Astrocyte (in vitro differentiated cells and primary cell): ENCODE measurements at regions not wholly inside any gene's neighbourhood (a gene's known extent, or its start where the extent isn't known, plus 50 kb on each side); places are given as distances from the start of the nearest gene placed in this dataset.

Source experiments
- DNase-seq: peaks from one replicate; pipeline ENCODE4 v3.0.0-alpha.2; 2010; ENCODE audit warnings: low read depth
- FAIRE-seq: peaks from 2 replicates; lab custom pipeline; 2011; peaks lifted over from hg19 to GRCh38; lab: Jason Lieb, UNC
- H2AFZ ChIP-seq: 2 replicates; pipeline ENCODE4 v1.6.0; 2012; ENCODE audit warnings: low read depth, low read length, inconsistent platforms
- H3K27ac ChIP-seq: 2 replicates; pipeline ENCODE4 v1.5.1; 2011; ENCODE audit warnings: low read depth, low read length, inconsistent platforms
- H3K27me3 ChIP-seq: 2 replicates; pipeline ENCODE4 v1.6.0; 2011; ENCODE audit warnings: low read length, inconsistent platforms; ENCODE audit not compliant: insufficient read depth
- H3K36me3 ChIP-seq: 2 replicates; pipeline ENCODE4 v1.5.1; 2011; ENCODE audit warnings: low read length, inconsistent platforms; ENCODE audit not compliant: insufficient read depth
- H3K4me1 ChIP-seq: 2 replicates; pipeline ENCODE4 v1.5.1; 2011; ENCODE audit warnings: low read length, inconsistent platforms; ENCODE audit not compliant: insufficient read depth
- H3K4me2 ChIP-seq: 2 replicates; pipeline ENCODE4 v1.6.0; 2012; ENCODE audit warnings: low read length, inconsistent platforms
- H3K4me3 ChIP-seq: 2 replicates; pipeline ENCODE4 v1.5.1; 2011; ENCODE audit warnings: low read depth, mild to moderate bottlenecking, low read length, inconsistent platforms; ENCODE audit not compliant: insufficient read depth
- H3K79me2 ChIP-seq: 2 replicates; pipeline ENCODE4 v1.6.0; 2012; ENCODE audit warnings: mild to moderate bottlenecking, low read length, inconsistent platforms; ENCODE audit not compliant: insufficient read depth
- H3K9ac ChIP-seq: 2 replicates; pipeline ENCODE4 v1.6.0; 2012; ENCODE audit warnings: mild to moderate bottlenecking, low read length, inconsistent platforms
- H3K9me3 ChIP-seq: 2 replicates; pipeline ENCODE4 v1.5.1; 2012; ENCODE audit warnings: low read depth, mild to moderate bottlenecking, low read length, inconsistent platforms; ENCODE audit not compliant: insufficient read depth
- H4K20me1 ChIP-seq: 2 replicates; pipeline ENCODE4 v1.6.0; 2012; ENCODE audit warnings: low read length, inconsistent platforms; ENCODE audit not compliant: insufficient read depth
- H3K27ac Mint-ChIP-seq: one replicate; pipeline ENCODE4 v1.8.0; 2021; ENCODE audit warnings: mild to moderate bottlenecking, mixed read lengths; ENCODE audit not compliant: unreplicated experiment
- H3K27me3 Mint-ChIP-seq: one replicate; pipeline ENCODE4 v1.8.0; 2021; ENCODE audit warnings: low read depth, mixed read lengths; ENCODE audit not compliant: unreplicated experiment
- H3K36me3 Mint-ChIP-seq: one replicate; pipeline ENCODE4 v1.8.0; 2021; ENCODE audit warnings: low read depth, mixed read lengths; ENCODE audit not compliant: unreplicated experiment
- H3K4me1 Mint-ChIP-seq: one replicate; pipeline ENCODE4 v1.8.0; 2021; ENCODE audit warnings: low read depth, mixed read lengths; ENCODE audit not compliant: unreplicated experiment
- H3K4me3 Mint-ChIP-seq: one replicate; pipeline ENCODE4 v1.8.0; 2021; ENCODE audit warnings: mild to moderate bottlenecking, moderate library complexity, mixed read lengths; ENCODE audit not compliant: unreplicated experiment
- H3K9me3 Mint-ChIP-seq: one replicate; pipeline ENCODE4 v1.8.0; 2021; ENCODE audit warnings: mild to moderate bottlenecking, mixed read lengths; ENCODE audit not compliant: unreplicated experiment
- EZH2 ChIP-seq: IDR thresholded peaks from 2 replicates; pipeline ENCODE4 v1.6.1; 2012; ENCODE audit warnings: mild to moderate bottlenecking, low read length, inconsistent platforms; ENCODE audit not compliant: insufficient read depth
- TF ChIP-seq, protein P1 (sequence below): IDR thresholded peaks from 2 replicates; pipeline ENCODE4 v1.5.1; 2011; ENCODE audit warnings: low read depth, mild to moderate bottlenecking, inconsistent platforms, low read length, moderate library complexity; ENCODE audit not compliant: insufficient read depth

- no peaks in the 10 kb centered on the region for H3K27me3 Mint-ChIP-seq
These were observed 50.9 kb upstream of the HSPB3 start for GRCh38 chr5:54404568-54404967.

DNA sequence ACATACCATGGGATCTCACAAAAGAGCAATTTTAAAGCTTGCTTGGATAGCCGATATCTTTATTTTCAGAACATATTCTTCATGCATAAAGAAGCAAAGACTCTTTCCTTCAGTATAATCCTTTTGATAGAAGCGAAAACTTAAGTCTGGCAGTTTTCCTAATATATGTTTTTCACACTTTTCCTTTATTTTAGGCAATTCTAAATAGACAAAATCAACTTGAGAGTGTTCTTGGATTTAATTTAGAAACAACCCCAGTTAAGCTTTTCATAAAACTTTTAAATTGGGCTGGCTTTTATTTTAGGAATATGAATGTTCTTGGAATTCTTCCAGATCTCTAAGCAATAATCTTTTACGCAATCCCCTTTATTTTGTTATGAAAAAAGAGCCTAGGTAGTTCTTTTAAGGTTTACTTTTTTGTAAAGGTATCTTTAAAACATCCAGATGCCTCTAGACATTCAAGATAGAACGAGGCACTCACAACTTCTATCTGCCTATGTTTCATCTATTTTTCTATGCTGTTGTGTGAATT is 51.5 kb upstream of the HSPB3 start:
- Histone ChIP-seq H3K79me2 (no peaks in the 10 kb centered on the region), H3K9ac (no peak overlapping the region), H3K4me2 (no peak overlapping the region), H4K20me1 (no peaks in the 10 kb centered on the region), H2AFZ (no peak overlapping the region), H3K27ac (no peak overlapping the region), H3K4me3 (no peak overlapping the region), H3K9me3 (no peaks in the 10 kb centered on the region), H3K36me3 (no peaks in the 10 kb centered on the region), H3K27me3 (no peaks in the 10 kb centered on the region), H3K4me1 (no peaks in the 10 kb centered on the region)
- DNase-seq (no peak), FAIRE-seq (peak; percentile 26)
- Mint-ChIP-seq H3K9me3 (peaks cover 2% of the 10 kb centered on the region), H3K27ac (peak overlapping the region; percentile 93), H3K4me3 (no peak overlapping the region), H3K27me3 (no peaks in the 10 kb centered on the region), H3K36me3 (no peaks in the 10 kb centered on the region), H3K4me1 (peaks cover 30% of the 10 kb centered on the region)
- TF ChIP-seq EZH2, result no peak
- TF ChIP-seq, protein P1, sequence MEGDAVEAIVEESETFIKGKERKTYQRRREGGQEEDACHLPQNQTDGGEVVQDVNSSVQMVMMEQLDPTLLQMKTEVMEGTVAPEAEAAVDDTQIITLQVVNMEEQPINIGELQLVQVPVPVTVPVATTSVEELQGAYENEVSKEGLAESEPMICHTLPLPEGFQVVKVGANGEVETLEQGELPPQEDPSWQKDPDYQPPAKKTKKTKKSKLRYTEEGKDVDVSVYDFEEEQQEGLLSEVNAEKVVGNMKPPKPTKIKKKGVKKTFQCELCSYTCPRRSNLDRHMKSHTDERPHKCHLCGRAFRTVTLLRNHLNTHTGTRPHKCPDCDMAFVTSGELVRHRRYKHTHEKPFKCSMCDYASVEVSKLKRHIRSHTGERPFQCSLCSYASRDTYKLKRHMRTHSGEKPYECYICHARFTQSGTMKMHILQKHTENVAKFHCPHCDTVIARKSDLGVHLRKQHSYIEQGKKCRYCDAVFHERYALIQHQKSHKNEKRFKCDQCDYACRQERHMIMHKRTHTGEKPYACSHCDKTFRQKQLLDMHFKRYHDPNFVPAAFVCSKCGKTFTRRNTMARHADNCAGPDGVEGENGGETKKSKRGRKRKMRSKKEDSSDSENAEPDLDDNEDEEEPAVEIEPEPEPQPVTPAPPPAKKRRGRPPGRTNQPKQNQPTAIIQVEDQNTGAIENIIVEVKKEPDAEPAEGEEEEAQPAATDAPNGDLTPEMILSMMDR, result no peak

More at GRCh38 chr5:54404568-54404967, 50.9 kb upstream of the HSPB3 start:
- Histone ChIP-seq H3K9me3 (no peaks in the 10 kb centered on the region), H3K27ac (no peak overlapping the region), H3K9ac (no peak overlapping the region), H3K79me2 (no peaks in the 10 kb centered on the region), H3K4me1 (no peaks in the 10 kb centered on the region), H3K4me2 (no peak overlapping the region), H2AFZ (peak overlapping the region; percentile 14), H3K36me3 (no peaks in the 10 kb centered on the region), H3K27me3 (no peaks in the 10 kb centered on the region), H3K4me3 (no peak overlapping the region), H4K20me1 (no peaks in the 10 kb centered on the region)
- H3K9me3 Mint-ChIP-seq, result peaks cover 2% of the 10 kb centered on the region
- TF ChIP-seq, protein P1, result no peak
- no peaks in the 10 kb centered on the region for H3K36me3 Mint-ChIP-seq
- FAIRE-seq, result no peak
- peak; percentile 32 for DNase-seq
- H3K4me3 Mint-ChIP-seq, result no peak overlapping the region
- H3K4me1 Mint-ChIP-seq, result peaks cover 30% of the 10 kb centered on the region
- peak overlapping the region; percentile 93 for H3K27ac Mint-ChIP-seq

- Mint-ChIP-seq H3K4me3 (no peak overlapping the region), H3K27me3 (no peaks in the 10 kb centered on the region), H3K9me3 (peaks cover 2% of the 10 kb centered on the region), H3K4me1 (peaks cover 30% of the 10 kb centered on the region), H3K27ac (peak overlapping the region; percentile 89), H3K36me3 (no peaks in the 10 kb centered on the region)
- no peak overlapping the region for H2AFZ ChIP-seq
- no peaks in the 10 kb centered on the region for H4K20me1 ChIP-seq
- H3K9ac ChIP-seq, result no peak overlapping the region
- FAIRE-seq, result peak; percentile 39
- no peaks in the 10 kb centered on the region for H3K79me2 ChIP-seq
- DNase-seq, result no peak
- no peaks in the 10 kb centered on the region for H3K27me3 ChIP-seq
- H3K4me3 ChIP-seq, result no peak overlapping the region
- no peak overlapping the region for H3K27ac ChIP-seq
- no peaks in the 10 kb centered on the region for H3K36me3 ChIP-seq
- H3K4me1 ChIP-seq, result no peaks in the 10 kb centered on the region
- TF ChIP-seq, protein P1, result no peak
- no peak for TF ChIP-seq EZH2
- no peak overlapping the region for H3K4me2 ChIP-seq
- H3K9me3 ChIP-seq, result no peaks in the 10 kb centered on the region
These were observed 52.4 kb upstream of the HSPB3 start for GRCh38 chr5:54403121-54403520.
